Peyer's patch (tissue), 4 donors: ENCODE measurements at regions not wholly inside any gene's neighbourhood (a gene's known extent, or its start where the extent isn't known, plus 50 kb on each side); places are given as distances from the start of the nearest gene placed in this dataset.
"Not testable (repeated sequence)": the region's sequence is repeated elsewhere in the genome, so short reads cannot be mapped to it uniquely, and the experiment has no call there.

Experiments
- CTCF ChIP-seq, 6 experiments: fragments of 450-650 bp in 4 of 6; fragments of 200-600 bp in 2 of 6; sonication (generic) in 1 of 6; IDR thresholded peaks; one replicate each; pipeline ENCODE4 v1.5.1; 2017 to 2019; ENCODE audit warnings: antibody characterized with exemption in 6 of 6, mild to moderate bottlenecking in 3 of 6, moderate library complexity in 1 of 6
- POLR2A ChIP-seq, 2 donors: fragments of 450-650 bp; IDR thresholded peaks; one replicate each; pipeline ENCODE4 v1.5.1; 2017; ENCODE audit warnings: antibody characterized with exemption in 2 of 2, mild to moderate bottlenecking in 2 of 2, moderate library complexity in 2 of 2

- not testable (repeated sequence) for TF ChIP-seq CTCF, POLR2A (IDR thresholded peaks at IDR 0.05)
Observed at GRCh38 chr7:76829-77395, 115.5 kb upstream of the FAM20C start.
